HG02852 (cell line): ENCODE measurements at regions not wholly inside any gene's neighbourhood (a gene's known extent, or its start where the extent isn't known, plus 50 kb on each side); places are given as distances from the start of the nearest gene placed in this dataset.

ENCODE experiments used
- ATAC-seq: cut with Tn5 transposase; IDR thresholded peaks from one replicate; pipeline ENCODE4 v1.9.1; 2021; ENCODE audit warnings: mild to moderate bottlenecking, moderate library complexity; ENCODE audit not compliant: unreplicated experiment

DNA sequence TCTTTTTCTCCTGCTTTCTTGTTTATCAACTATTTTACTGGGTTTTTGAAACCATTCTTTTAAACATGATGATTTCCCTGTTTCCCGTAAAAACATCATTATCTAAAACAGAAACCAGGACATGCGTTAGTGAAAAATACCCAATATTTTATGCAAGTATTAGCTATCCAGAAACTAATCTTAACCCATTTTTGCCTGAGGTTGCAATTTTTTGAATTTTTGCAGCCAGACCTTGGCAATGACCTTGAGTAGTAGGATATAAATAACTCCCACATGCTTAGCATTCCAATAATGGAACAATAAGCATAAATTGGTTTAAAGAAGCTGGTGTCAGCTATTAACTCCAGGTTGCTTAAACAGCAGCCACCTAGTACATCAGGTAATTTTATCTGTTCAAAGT, 308.9 kb upstream of the ANO3 start:
- no peak for ATAC-seq

DNA sequence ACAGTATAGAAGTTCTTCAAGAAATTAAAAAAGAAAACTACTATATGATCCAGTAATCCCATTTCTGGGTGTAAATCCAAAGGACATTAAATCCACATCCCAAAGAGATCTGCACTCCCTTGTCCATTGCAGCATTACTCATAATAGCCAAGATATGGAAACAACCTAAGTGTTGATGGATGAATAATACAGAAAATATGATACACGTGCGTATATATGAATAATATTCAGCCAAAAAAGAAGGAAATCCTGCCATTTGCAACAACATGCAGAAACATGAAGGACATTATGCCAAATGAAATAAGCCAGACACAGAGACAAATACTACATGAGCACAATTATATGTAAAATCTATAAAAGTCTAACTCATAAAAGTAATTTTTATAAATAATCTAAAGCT, 306.3 kb upstream of the ANO3 start:
- no peak for ATAC-seq

DNA sequence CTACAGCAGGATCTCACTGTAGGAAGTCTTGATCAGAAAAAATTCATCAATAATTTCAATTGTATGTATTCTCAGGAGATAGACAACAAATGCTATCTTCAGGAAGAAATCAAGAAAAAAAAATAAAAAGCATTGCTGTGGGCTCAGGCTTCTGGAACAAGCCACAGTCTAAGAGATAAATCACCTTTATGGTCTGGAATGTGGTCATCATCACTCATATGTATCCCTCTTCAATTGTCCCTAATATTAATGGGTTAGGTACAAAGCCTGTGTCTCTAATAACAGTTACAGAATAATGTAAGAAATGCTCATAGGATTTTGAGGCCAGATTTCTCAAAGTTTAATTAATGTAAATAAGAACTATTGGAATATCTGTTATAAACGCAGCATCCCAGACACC, 305.9 kb upstream of the ANO3 start:
- ATAC-seq: no peak

DNA sequence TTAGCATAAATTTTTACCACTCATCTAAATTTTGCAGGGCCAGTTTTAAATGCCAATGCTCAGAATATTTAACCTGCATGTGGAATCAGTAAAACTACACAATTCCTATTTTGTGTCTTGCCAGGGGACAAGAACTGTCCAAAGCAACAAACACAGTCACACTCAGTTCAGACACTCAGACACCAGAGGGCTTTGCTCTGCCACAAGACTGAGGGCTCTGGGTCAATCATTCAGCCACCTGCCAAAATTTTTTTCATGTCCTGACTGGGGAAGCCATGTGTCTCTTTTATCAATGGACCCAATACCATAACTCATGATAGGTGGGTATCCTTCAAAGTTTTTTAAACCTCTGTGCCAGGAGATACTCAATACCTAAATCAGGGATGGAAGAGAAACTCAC, 304.0 kb upstream of the ANO3 start:
- no peak for ATAC-seq

DNA sequence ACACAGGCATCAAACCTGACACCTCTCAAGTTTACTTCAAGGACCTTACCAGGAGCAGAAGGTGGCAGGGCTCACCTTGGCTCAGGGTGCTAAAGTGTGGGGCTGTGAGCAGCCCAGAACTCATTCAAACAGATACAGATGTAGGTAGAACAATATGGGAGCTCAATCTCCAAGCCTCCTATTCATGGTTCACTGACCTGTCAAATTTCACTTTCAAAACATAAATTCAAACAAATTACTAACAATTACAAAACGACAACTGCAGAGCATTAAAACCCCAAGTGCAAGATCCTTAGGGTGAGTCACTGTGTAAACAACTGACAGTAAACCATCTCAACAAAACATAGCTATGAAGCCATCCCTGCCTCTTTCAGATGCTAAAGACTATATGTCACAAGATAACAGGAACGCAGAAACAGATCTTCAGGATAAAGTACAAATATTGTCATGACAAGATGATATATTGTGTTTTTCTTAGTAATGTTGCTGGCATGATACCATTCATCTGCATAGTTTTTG, 303.5 kb upstream of the ANO3 start:
- ATAC-seq: no peak

DNA sequence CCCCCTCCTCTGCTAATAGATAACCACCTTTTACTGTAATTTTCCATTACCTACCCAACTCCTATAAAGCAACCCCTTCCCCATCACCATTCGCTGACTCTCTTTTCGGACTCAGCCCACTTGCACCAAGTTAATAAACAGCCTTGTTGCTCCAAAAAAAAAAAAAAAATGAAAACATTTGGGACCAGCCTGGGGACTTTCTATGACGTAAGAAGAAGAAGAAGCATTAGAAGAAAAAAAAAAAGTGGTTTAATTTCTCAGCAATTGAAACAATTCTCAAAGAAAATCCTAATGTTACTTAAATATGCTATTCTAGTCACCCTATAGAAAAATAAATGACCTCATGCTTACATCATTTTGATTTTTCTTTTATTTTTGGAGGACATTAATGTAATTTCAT, 301.5 kb upstream of the ANO3 start:
- no peak for ATAC-seq

DNA sequence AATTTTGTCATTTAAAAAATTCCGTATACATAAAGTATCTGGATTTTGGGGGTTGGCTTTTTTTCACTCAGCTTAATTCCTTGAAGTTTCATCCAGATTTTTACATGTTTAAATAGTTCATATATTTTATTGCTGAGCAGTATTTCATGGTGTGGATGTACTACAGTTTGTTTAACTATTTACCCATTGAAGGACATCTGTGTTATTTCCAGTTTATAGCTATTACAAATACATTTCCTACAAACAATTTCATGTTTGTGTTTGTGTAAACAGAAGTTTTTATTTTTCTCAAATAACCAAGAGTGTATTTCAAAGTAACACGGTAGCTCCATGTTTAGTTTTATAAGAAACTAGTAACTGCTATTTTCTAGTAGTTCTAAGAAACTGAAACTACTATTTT, 299.7 kb upstream of the ANO3 start:
- no peak for ATAC-seq

DNA sequence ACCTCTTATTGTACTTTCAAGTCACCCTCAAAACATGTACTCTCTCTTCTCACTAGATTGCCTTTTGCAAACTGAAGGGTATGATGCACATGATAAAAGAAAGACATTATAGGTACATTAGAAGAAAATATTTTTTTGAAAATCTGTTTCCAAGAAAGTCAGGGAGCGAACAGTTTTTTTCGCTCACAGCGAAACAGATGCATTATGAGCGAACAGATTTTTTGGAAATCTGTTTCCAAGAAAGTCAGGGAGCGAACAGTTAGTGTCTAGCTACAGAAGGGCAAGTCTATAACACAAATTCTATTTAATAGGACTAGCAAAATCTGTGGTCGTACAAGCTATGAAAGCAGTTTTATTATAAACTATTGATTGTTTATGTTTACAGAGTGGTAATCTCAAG, 296.2 kb upstream of the ANO3 start:
- ATAC-seq: no peak

DNA sequence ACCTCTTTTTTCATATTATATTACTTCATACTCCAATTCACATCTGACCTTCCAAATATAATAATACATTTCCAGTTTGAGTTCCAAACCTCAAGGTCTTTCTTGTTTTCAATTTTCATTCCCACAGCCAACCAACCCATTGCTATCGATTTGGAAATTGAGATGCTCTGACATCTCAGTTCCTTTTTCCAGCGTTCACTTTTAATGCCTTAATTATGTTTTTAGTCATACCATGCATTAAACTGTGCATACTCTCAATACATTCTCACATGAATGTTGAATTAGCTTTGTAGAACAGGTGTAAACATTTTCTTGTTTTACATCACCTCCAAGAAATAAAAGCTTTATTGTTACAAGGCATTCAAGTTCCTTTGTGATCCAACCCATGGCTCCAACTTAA, 294.2 kb upstream of the ANO3 start:
- peak; percentile 51 for ATAC-seq

DNA sequence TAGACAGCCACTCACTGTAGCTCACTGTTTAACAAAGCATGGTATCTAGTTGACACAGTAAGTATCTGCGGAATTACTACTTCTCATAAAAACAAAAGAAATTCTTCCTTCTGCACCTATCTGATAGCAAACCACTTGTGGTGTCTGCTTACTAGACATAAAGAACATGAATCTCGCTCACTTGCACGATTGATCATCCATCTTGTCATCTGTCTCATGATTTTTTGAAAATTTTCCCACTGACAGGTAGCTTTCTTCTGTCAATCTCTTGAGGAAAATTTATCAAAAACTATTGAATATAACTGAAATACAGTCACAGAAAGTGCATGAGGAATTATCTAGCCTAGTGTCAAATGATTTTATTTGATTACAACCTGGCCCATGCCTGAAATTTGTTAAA, 291.6 kb upstream of the ANO3 start:
- ATAC-seq: no peak

DNA sequence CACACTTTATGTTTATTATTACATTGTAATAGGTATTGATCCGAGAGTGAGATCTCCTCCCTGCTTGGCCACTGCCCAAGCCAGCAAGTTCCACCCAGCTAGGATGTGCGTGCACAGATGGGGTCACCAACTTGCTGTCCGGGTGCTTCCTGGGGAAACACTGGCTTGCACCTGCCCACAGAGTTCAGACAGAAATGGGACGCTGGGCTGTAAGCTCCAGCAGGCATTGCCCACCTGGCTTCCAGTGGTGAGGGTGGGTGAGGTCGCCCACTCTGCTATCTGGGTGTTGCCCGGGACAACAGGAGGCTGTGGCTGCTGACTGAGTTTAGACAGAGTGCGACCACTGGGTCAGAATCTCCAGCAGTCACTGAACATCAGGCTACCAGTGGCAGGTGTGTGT, 289.8 kb upstream of the ANO3 start:
- no peak for ATAC-seq

DNA sequence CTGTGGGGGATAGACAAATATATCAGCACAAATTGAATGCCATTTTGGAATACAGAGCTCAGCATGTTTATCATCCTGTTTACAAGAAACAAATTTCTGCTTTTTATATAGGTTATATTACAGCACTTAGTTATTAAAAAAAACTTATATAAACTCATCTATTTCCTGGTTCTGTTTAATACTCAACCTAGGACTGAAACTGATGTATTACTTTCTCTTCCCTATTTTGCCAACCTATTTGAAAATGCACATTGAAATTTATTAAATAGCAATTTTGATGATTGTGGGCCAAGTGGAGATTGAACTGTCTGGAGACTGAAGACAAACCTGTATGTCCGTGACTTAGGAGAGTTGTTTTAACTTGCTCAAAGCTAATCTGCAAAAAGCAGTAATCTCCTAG, 288.3 kb upstream of the ANO3 start:
- peak; percentile 76 for ATAC-seq

DNA sequence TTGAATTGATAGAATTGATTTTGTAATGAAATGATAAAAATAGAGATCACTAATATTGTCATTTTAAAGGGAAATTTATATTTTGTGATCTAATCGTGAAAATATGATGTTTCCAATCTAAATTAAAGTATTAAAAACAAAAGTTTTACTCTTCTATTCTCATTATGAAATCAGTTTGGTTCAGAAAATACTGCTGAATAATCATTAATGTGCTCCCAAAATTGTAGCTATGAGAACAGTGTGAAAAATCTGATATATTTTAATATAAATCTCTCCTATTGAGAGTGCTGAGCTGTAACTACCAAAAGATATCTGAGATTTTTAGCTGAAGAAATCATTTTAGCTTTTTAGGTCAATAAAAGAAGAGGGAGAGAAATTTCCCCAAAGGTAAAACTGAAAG, 287.5 kb upstream of the ANO3 start:
- no peak for ATAC-seq

DNA sequence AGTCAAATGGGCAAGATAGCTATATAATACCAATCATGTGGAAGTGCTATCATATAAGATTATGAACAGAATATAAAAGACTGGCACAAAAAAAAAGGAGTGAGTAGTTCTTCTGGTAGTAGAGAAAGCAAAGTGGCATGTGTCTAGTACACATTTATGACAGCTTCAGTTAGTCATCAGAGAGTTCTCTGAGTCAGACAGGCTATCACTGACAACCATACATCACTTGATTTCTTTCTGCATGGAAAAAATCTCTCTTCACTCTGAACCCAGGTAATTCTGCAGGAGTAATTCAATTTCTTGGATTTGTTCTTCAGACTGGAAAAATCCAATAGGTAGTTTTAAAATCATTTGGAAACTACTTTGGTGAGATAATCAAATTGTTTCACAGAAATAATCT, 286.8 kb upstream of the ANO3 start:
- ATAC-seq: no peak

DNA sequence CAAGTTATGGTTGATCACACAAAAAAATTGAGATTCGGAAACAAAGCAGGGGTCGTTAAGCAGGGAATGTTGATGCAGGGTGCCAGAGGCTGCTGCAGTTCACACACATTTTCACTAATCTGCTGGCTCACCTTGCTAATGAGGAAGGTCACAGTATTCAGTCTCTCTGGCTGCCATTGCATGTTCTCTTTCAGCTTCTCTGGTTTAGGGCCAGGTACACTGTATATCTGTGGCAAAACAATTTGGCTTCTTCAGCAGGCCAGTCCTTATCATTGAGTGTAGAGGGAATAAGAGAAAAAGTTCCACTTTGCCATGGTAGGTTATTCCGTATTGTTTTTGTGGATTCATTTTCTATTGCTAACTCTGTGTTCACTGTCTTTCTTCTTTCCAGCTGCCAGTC, 283.7 kb upstream of the ANO3 start:
- ATAC-seq: no peak

DNA sequence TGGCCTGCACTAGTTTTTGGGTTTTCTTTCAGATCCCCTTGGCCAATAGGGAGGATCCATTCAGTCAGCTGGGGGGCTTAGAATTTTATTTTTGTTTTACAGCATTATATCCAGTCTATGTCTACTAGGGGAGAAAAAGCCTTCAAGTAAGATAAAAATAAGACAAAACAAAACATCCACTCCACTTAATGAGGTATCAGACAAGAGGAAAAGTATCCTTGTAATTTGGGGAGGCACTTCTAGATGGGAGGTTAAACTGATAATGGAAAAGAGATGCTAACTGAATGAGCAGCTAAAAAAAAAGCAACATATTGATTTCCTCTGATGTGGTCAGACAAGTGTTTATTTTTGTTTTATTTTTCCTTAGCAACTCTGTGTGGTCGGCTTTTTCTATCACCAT, 278.0 kb upstream of the ANO3 start:
- no peak for ATAC-seq

DNA sequence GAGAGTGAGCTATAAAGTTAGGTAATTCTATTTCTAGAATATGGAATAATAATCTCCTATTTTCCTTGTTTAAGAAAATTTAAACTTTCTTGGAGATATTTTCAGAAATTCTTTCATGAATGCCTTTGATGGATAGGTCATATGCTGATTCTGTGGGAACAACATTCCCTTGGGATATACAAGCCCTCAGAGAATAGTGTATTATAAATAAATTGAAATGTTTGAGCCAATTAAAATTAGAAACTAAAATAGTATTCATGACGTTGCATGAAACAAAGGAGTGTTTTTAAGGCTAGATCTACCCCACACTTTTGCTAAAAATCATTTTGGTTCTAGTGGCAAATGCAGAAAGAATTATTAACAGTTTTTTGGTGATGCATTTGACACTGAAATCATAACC, 269.3 kb upstream of the ANO3 start:
- ATAC-seq: no peak

DNA sequence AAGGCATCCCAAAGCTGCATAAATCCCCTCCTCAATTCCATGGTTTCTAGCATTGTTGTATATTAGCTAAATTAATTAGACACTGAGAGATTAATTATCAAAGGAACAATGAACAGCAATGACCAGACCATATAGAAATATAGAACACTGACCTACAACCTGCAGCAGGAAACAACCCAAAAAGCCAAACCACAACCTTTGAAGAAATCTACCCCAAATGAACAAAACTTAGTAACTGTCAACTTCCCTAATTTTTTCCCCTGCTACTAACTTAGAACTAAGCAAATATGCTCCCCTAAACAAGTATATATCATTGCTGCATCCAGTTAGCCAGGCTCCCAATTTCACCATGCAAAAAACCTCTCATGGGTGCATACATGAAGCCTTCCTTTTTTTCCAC, 268.0 kb upstream of the ANO3 start:
- no peak for ATAC-seq

DNA sequence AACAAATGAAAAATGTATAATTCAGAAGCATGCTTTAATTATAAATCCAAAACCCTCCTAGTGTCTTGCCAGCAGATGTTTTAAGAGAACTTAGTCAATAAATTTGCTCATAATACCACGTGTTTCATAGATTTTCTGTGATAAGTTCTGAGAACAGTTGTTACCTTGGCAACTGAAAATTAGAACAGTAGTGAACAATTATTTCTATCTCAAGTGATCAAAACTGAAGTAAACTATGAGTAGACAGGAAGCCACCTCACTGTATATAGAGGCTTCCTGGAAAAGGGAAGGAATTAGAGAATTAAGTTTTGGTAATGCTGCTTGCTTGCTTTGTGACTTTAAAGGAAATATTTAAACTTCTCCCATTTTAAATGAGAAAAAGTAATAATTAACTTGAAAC, 266.0 kb upstream of the ANO3 start:
- no peak for ATAC-seq

DNA sequence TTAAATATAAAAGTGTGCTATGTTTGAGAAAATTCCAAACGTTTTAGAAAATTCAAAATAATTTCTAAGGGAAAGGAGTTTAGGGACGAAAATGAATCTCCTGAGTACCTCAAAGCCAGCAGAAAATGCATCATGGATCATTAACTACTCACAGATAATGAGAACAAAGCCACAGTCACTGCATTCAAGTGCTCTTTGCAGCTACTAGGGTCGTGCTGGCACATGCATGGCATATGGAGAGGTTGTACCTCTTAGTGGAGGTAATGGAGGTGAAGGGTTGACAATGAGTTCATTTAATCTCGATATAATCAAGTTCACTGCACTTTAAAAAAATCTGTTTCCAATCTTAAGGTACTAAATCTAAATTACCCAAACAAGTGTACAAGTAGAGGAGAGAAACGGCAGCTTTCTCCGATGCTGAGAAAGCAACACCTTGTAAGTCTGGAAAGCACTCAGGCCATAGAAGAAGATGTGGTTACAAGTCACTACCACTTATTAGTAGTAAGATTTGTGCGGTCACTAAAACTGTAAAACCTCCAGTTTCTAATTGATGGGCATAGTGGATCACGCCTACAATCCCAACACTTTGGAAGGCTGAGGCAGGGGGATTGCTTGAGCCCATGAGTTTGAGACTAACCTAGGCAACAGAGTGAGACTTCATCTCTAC, 261.1 kb upstream of the ANO3 start:
- ATAC-seq: no peak

DNA sequence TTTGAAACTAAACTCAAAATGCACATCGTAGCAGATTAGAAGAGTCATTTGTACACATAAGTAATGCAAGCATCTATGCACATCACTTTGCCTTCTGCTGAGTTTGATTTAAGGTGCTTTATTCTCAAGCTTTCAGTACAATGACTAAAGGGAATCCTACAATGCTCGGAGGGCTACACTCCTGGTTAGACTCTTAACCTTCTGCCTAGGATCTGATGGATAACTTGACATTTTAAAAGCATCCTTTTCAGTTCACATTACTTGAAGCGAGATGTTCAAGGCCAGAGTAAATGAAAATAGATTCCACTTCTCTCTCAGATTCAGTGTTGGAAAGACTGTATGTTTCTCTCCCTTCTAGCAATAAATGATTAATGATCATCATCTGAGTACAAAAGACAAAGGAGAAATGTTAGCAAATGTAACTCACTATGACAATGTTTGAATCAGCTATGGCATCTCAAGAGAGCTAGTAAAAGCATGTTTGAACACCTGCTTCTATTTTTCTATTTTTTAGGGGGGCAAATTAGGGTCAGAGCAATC, 259.2 kb upstream of the ANO3 start:
- no peak for ATAC-seq

DNA sequence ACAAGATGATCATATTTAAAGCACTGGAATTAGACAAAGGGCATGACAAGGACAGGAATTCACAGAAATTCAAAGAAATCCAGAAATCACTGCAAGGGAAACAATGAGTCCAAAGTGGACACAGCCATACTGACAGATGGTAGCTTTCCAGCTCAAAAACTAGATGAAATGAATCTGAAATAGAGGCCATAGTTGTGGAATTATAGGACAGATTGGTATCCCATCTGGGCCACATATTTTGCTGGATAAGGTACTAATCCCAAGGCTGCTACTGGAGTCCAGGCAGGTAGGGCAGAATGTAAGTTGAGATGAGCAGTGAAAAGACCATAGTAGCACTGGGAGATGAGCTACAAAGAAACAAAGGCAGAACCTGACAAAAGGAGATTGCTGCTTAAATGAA, 258.3 kb upstream of the ANO3 start:
- ATAC-seq: no peak
